Mucosa of stomach (tissue), 1 donor: ENCODE measurements at regions not wholly inside any gene's neighbourhood (a gene's known extent, or its start where the extent isn't known, plus 50 kb on each side); places are given as distances from the start of the nearest gene placed in this dataset.
"Not testable (repeated sequence)": the region's sequence is repeated elsewhere in the genome, so short reads cannot be mapped to it uniquely, and the experiment has no call there.

Experiments
- H3K27me3 ChIP-seq: one replicate; pipeline ENCODE4 v1.7.0; 2013; ENCODE audit warnings: mild to moderate bottlenecking, low read length; ENCODE audit not compliant: control insufficient read depth, insufficient read depth
- H3K36me3 ChIP-seq: one replicate; pipeline ENCODE4 v1.7.0; 2013; ENCODE audit warnings: low read length; ENCODE audit not compliant: control insufficient read depth, insufficient read depth
- H3K4me1 ChIP-seq: one replicate; pipeline ENCODE4 v1.7.0; 2013; ENCODE audit warnings: mild to moderate bottlenecking, low read length; ENCODE audit not compliant: control insufficient read depth, insufficient read depth
- H3K4me3 ChIP-seq: one replicate; pipeline ENCODE4 v1.7.0; 2013; ENCODE audit warnings: low read length
- H3K9ac ChIP-seq: one replicate; pipeline ENCODE4 v1.7.0; 2013; ENCODE audit warnings: mild to moderate bottlenecking, low read length, moderate library complexity
- H3K9me3 ChIP-seq: one replicate; pipeline ENCODE4 v1.7.0; 2013; ENCODE audit warnings: mild to moderate bottlenecking, low read length, moderate library complexity; ENCODE audit not compliant: control insufficient read depth
- donor health status: Pancreatic carcinoma.

GRCh38 chr4:77464100-77464499, 141.5 kb upstream of the CXCL13 start:
- H3K9me3 ChIP-seq, H3K9ac ChIP-seq, H3K36me3 ChIP-seq, H3K4me1 ChIP-seq, H3K4me3 ChIP-seq, H3K27me3 ChIP-seq: not testable (repeated sequence)

DNA sequence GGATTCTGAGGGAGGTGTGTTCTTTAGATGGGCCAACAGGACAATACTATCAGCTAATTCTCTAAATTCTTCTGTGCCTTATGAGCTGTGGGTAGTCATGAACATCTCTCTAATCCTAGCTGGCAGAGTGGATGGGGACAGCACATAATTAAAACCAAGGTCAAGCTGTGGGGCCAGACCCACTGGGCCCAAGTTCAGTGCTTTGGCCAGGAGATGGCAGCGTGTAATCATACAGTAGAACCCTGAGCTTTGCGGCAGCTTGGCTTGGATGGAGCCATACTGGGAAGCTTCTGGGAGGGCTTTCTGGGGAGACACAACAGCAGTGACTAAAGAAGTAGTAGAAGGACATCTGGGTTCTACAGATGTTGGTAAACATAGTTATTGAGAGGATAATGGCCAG, 140.3 kb upstream of the CXCL13 start:
- Histone ChIP-seq H3K9ac (no peak overlapping the region), H3K9me3 (no peaks in the 10 kb centered on the region)

GRCh38 chr4:77466430-77466829, 139.2 kb upstream of the CXCL13 start:
- no peaks in the 10 kb centered on the region for H3K9me3 ChIP-seq
- no peaks in the 10 kb centered on the region for H3K36me3 ChIP-seq
- no peaks in the 10 kb centered on the region for H3K27me3 ChIP-seq
- no peaks in the 10 kb centered on the region for H3K4me1 ChIP-seq
- no peak overlapping the region for H3K9ac ChIP-seq
- no peak overlapping the region for H3K4me3 ChIP-seq

More for the DNA sequence above, 140.3 kb upstream of the CXCL13 start:
- H3K4me1 ChIP-seq = no peaks in the 10 kb centered on the region
- H3K27me3 ChIP-seq = no peaks in the 10 kb centered on the region
- H3K36me3 ChIP-seq = no peaks in the 10 kb centered on the region
- no peak overlapping the region for H3K4me3 ChIP-seq

GRCh38 chr4:77471821-77472495, 133.7 kb upstream of the CXCL13 start:
- Histone ChIP-seq H3K9me3 (no peaks in the 10 kb centered on the region), H3K9ac (no peak overlapping the region)

GRCh38 chr4:77473509-77473908, 132.1 kb upstream of the CXCL13 start:
- no peaks in the 10 kb centered on the region for H3K27me3 ChIP-seq
- no peak overlapping the region for H3K9ac ChIP-seq
- H3K9me3 ChIP-seq = no peaks in the 10 kb centered on the region
- no peak overlapping the region for H3K4me3 ChIP-seq
- no peaks in the 10 kb centered on the region for H3K36me3 ChIP-seq
- H3K4me1 ChIP-seq = no peaks in the 10 kb centered on the region

More at GRCh38 chr4:77471821-77472495, 133.7 kb upstream of the CXCL13 start:
- H3K36me3 ChIP-seq = no peaks in the 10 kb centered on the region
- no peaks in the 10 kb centered on the region for H3K27me3 ChIP-seq
- H3K4me1 ChIP-seq = no peaks in the 10 kb centered on the region
- no peak overlapping the region for H3K4me3 ChIP-seq

DNA sequence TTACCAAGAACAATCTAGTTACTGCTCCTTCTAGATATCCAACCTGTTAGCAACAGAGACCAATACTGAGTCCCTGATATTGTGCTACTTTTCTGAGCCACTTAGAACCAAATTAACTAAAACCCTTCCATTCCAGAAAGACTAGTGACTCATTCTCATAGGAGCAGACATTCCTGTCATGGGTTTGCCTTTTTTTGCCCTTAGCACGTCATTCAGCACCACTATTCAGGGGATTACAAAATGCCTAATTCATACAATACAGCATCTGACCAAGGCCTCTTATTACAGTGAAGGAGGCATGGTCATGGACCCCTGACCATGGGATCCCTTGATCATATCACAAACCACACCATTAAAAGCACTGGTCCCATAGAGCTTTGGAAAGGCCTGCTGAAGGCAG, 123.8 kb upstream of the CXCL13 start:
- no peaks in the 10 kb centered on the region for H3K9me3 ChIP-seq
- H3K9ac ChIP-seq = no peak overlapping the region

GRCh38 chr4:77488882-77489281, 116.7 kb upstream of the CXCL13 start:
- no peaks in the 10 kb centered on the region for H3K36me3 ChIP-seq
- H3K9me3 ChIP-seq = no peaks in the 10 kb centered on the region
- no peak overlapping the region for H3K9ac ChIP-seq
- no peaks in the 10 kb centered on the region for H3K27me3 ChIP-seq
- H3K4me3 ChIP-seq = no peak overlapping the region
- no peaks in the 10 kb centered on the region for H3K4me1 ChIP-seq

More for the DNA sequence above, 123.8 kb upstream of the CXCL13 start:
- H3K4me1 ChIP-seq = no peaks in the 10 kb centered on the region
- no peak overlapping the region for H3K4me3 ChIP-seq
- H3K36me3 ChIP-seq = no peaks in the 10 kb centered on the region
- no peaks in the 10 kb centered on the region for H3K27me3 ChIP-seq

DNA sequence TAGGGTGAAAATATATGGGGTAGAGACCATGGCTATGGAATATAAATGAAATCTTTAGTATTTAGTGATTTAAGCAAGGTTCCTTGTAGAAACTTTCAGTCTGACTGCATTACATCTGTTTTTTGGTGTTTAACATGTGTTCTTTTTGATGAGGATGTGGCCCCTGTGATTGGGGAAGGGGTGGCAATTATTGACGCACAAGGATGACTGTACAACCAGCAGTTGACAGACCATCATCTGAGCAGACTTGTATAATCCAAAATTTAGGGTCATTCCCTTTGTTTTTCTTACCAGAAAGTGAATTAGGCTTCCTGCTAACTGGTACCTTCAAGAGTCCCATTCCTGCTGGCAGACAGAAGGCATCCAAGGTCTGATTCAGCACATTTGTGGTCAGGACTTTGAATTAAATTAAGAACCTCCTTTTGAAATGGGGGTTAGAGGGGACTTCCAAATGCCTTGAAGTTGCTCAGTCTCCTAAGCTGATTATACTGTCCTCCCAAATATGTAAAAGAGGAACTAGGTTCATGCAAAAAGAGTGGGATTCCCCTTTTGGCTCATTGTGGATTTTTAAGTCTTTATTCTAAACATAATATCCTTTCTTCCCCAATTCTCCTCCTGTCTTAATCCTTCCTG, 112.4 kb upstream of the CXCL13 start:
- Histone ChIP-seq H3K9ac (no peak overlapping the region), H3K4me3 (no peak overlapping the region), H3K27me3 (no peaks in the 10 kb centered on the region), H3K4me1 (no peaks in the 10 kb centered on the region), H3K36me3 (no peaks in the 10 kb centered on the region), H3K9me3 (no peaks in the 10 kb centered on the region)

- no peaks in the 10 kb centered on the region for H3K4me1 ChIP-seq
- H3K27me3 ChIP-seq = no peaks in the 10 kb centered on the region
- no peaks in the 10 kb centered on the region for H3K9me3 ChIP-seq
- no peak overlapping the region for H3K4me3 ChIP-seq
- no peaks in the 10 kb centered on the region for H3K36me3 ChIP-seq
- H3K9ac ChIP-seq = no peak overlapping the region
Measured at GRCh38 chr4:77493829-77494551, 111.6 kb upstream of the CXCL13 start.

GRCh38 chr4:77496457-77496856, 109.2 kb upstream of the CXCL13 start:
- Histone ChIP-seq H3K9ac (no peak overlapping the region), H3K9me3 (no peaks in the 10 kb centered on the region), H3K36me3 (no peaks in the 10 kb centered on the region), H3K4me3 (no peak overlapping the region), H3K27me3 (no peaks in the 10 kb centered on the region), H3K4me1 (no peaks in the 10 kb centered on the region)

DNA sequence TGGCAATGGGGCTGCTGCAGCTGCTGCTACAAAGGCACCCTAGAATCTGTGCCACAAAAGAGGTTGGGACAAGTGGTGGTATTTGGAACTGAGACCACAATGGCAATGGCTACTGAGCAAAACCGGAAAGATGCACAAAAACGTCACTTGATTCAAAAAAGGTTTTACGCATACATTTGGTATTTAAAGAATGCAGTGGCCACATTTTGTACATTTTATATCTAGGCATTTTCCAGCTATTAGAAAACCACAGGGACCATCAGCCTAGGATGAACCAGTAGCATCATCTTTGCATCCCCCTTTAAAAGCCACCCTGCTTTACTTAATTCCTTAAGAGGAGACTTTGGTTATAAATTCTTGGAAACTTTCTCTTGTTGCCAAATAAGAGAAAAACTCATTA, 104.8 kb upstream of the CXCL13 start:
- H3K27me3 ChIP-seq = no peaks in the 10 kb centered on the region
- no peaks in the 10 kb centered on the region for H3K9me3 ChIP-seq
- no peak overlapping the region for H3K4me3 ChIP-seq
- no peak overlapping the region for H3K9ac ChIP-seq
- no peaks in the 10 kb centered on the region for H3K4me1 ChIP-seq
- no peaks in the 10 kb centered on the region for H3K36me3 ChIP-seq

DNA sequence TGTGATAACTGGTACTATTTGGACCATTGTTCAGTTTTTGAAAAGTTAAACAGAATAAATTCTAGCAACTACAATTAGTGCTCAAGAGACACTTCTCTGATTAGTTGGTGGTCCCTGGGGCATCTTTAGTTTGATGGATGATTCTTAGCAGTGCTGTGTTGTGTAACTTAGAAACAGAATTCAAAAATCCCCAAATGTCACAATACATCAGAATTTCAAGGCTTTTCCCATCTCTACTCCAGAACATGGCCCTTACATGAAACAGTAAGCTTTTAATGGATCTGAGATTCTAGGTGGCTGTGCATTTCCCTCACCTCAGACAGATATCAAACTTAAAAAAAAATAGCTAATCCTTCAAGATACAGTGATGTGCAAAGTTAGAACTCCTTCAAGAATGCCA, 104.4 kb upstream of the CXCL13 start:
- Histone ChIP-seq H3K36me3 (no peaks in the 10 kb centered on the region), H3K9ac (no peak overlapping the region), H3K27me3 (no peaks in the 10 kb centered on the region), H3K4me1 (no peaks in the 10 kb centered on the region), H3K9me3 (no peaks in the 10 kb centered on the region), H3K4me3 (no peak overlapping the region)
